T-cell (primary cell): ENCODE measurements at regions not wholly inside any gene's neighbourhood (a gene's known extent, or its start where the extent isn't known, plus 50 kb on each side); places are given as distances from the start of the nearest gene placed in this dataset.

ENCODE experiments used
- ATAC-seq, 4 experiments: fragments of 200-7000 bp in 3 of 4; fragments of 150-1000 bp in 1 of 4; cut with Tn5 transposase; replicated peaks in 1 of 4; 1 replicate in 3 of 4; 2 replicates in 1 of 4; pipeline ENCODE4 v1.10.0; 2021; ENCODE audit warnings: moderate library complexity in 3 of 4, mild to moderate bottlenecking in 2 of 4, moderate number of reproducible peaks in 1 of 4
- CTCF ChIA-PET, 2 donors: fragments of 300-600 bp; sonication (Branson Sonifier 250); formaldehyde crosslinking; loops; one replicate each; lab custom pipeline; 2022; ENCODE audit warnings: antibody characterized with exemption in 2 of 2; lab: Charles Lee
- POLR2A ChIA-PET, 2 donors: fragments of 300-600 bp; sonication (Branson Sonifier 250); formaldehyde crosslinking; loops; one replicate each; lab custom pipeline; 2022; ENCODE audit warnings: antibody characterized with exemption in 2 of 2; lab: Charles Lee
- DNase-seq, 35 experiments: peaks; one replicate each; pipeline versions ENCODE4 v3.0.0 to v3.0.0-alpha.2; 2013 to 2023
- H3K27ac ChIP-seq: one replicate; pipeline ENCODE4 v1.5.1; 2013; ENCODE audit warnings: low read length
- H3K27me3 ChIP-seq, 2 experiments: replicated peaks in 1 of 2; 1 replicate in 1 of 2; 2 replicates in 1 of 2; pipeline versions ENCODE4 v1.6.1 to v1.7.0; 2013; ENCODE audit warnings: low read length in 1 of 2, mixed read lengths in 1 of 2; ENCODE audit not compliant: control insufficient read depth in 2 of 2, insufficient read depth in 2 of 2; ENCODE audit errors: extremely low read depth in 1 of 2
- H3K36me3 ChIP-seq, 2 donors: 1 replicate in 1 of 2; 2 replicates in 1 of 2; pipeline versions ENCODE4 v1.6.1 to v1.7.0; 2013; ENCODE audit warnings: low read length in 1 of 2; ENCODE audit not compliant: control insufficient read depth in 2 of 2, insufficient read depth in 1 of 2; ENCODE audit errors: extremely low read depth in 1 of 2
- H3K4me1 ChIP-seq, 2 experiments: 1 replicate in 1 of 2; 2 replicates in 1 of 2; pipeline versions ENCODE4 v1.6.1 to v1.7.0; 2013; ENCODE audit warnings: low read length in 2 of 2, mixed read lengths in 1 of 2; ENCODE audit not compliant: insufficient read depth in 2 of 2, control insufficient read depth in 1 of 2; ENCODE audit errors: extremely low read depth in 1 of 2
- H3K4me3 ChIP-seq, 2 donors: 1 replicate in 1 of 2; 2 replicates in 1 of 2; pipeline versions ENCODE4 v1.5.1 to v1.7.0; 2013; ENCODE audit warnings: mild to moderate bottlenecking in 2 of 2, low read length in 1 of 2, moderate library complexity in 1 of 2; ENCODE audit not compliant: control insufficient read depth in 1 of 2; ENCODE audit errors: extremely low read depth in 1 of 2
- H3K9me3 ChIP-seq: 2 replicates; pipeline ENCODE4 v1.7.0; 2013
- H3K27ac Mint-ChIP-seq, 2 donors: one replicate each; pipeline ENCODE4 v1.8.0; 2020 to 2021; ENCODE audit warnings: mild to moderate bottlenecking in 2 of 2, mixed read lengths in 2 of 2
- H3K27me3 Mint-ChIP-seq, 2 donors: one replicate each; pipeline ENCODE4 v1.8.0; 2021 to 2022; ENCODE audit warnings: mixed read lengths in 2 of 2
- H3K36me3 Mint-ChIP-seq: one replicate; pipeline ENCODE4 v1.8.0; 2021; ENCODE audit warnings: mixed read lengths
- H3K4me1 Mint-ChIP-seq, 3 donors: one replicate each; pipeline ENCODE4 v1.8.0; 2020 to 2022; ENCODE audit warnings: mixed read lengths in 3 of 3, mild to moderate bottlenecking in 1 of 3
- H3K4me3 Mint-ChIP-seq, 3 donors: one replicate each; pipeline ENCODE4 v1.8.0; 2020 to 2022; ENCODE audit warnings: mild to moderate bottlenecking in 3 of 3, mixed read lengths in 3 of 3, moderate library complexity in 3 of 3
- H3K9me3 Mint-ChIP-seq, 3 donors: one replicate each; pipeline ENCODE4 v1.8.0; 2020 to 2022; ENCODE audit warnings: mixed read lengths in 3 of 3
- WGBS: methylation state at CpG from one replicate; pipeline ENCODE4 v1.1.5; 2013; ENCODE audit warnings: missing lambda C conversion rate; ENCODE audit not compliant: insufficient coverage; 5-methylcytosine and 5-hydroxymethylcytosine counted together

GRCh38 chr19:32138416-32138815, 207.0 kb upstream of the ZNF507 start:
- H3K4me1 ChIP-seq = no peaks in the 10 kb centered on the region
- Mint-ChIP-seq H3K36me3 (no peaks in the 10 kb centered on the region), H3K4me1 (no peaks in the 10 kb centered on the region), H3K27me3 (peaks cover 0 to 4% of the 10 kb centered on the region in 2 donors), H3K27ac (no peak overlapping the region), H3K4me3 (no peak overlapping the region), H3K9me3 (peaks cover 0 to 5% (median 0%) of the 10 kb centered on the region in 3 donors)
- WGBS = 85% methylated on average over 4 of the region's 5 CpGs
- no peak overlapping the region for H3K4me3 ChIP-seq
- H3K27me3 ChIP-seq = peaks cover 0 to 5% of the 10 kb centered on the region in 2 experiments
- H3K27ac ChIP-seq = no peak overlapping the region
- no peaks in the 10 kb centered on the region for H3K9me3 ChIP-seq
- ATAC-seq (no peak), DNase-seq (no peak)
- no peaks in the 10 kb centered on the region for H3K36me3 ChIP-seq
- CTCF ChIA-PET = no interaction called here
- POLR2A ChIA-PET = no interaction called here

- 64% methylated on average over 4 of the region's 7 CpGs for WGBS
- CTCF ChIA-PET = no interaction called here
- H3K4me3 ChIP-seq = no peak overlapping the region
These were observed 203.4 kb upstream of the ZNF507 start for GRCh38 chr19:32141840-32142511.

DNA sequence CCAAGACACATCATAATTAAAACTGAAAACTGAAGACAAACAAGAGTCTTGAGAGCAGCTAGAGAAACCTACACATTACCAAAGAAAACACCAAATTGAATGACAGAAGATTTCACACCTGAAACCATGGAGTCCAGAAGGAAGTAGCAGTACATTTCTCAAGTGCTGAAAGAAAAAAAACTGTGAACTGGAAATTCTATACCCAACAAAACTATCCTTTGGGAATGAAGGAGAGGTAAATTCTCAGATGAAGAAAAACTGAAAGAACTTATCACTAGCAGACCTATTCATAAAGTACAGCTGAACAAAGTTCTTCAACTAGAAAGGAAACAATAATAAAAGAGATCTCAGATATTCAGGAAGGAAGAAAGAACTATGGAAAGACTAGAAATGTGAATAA, 198.7 kb upstream of the ZNF507 start:
- Mint-ChIP-seq H3K36me3 (peaks cover 4% of the 10 kb centered on the region), H3K4me1 (no peaks in the 10 kb centered on the region), H3K9me3 (peaks cover 18 to 38% (median 21%) of the 10 kb centered on the region in 3 donors), H3K27me3 (no peaks in the 10 kb centered on the region), H3K27ac (no peak overlapping the region), H3K4me3 (no peak overlapping the region)
- DNase-seq (no peak), ATAC-seq (no peak)
- Histone ChIP-seq H3K27me3 (no peaks in the 10 kb centered on the region), H3K36me3 (no peaks in the 10 kb centered on the region), H3K4me3 (no peak overlapping the region), H3K4me1 (no peaks in the 10 kb centered on the region), H3K27ac (no peak overlapping the region), H3K9me3 (no peaks in the 10 kb centered on the region)
- CTCF ChIA-PET = no interaction called here
- POLR2A ChIA-PET = no interaction called here

More at GRCh38 chr19:32141840-32142511, 203.4 kb upstream of the ZNF507 start:
- POLR2A ChIA-PET = no interaction called here
- Mint-ChIP-seq H3K4me3 (no peak overlapping the region), H3K27ac (no peak overlapping the region), H3K36me3 (peaks cover 4% of the 10 kb centered on the region), H3K4me1 (no peaks in the 10 kb centered on the region), H3K9me3 (peaks cover 4 to 21% (median 10%) of the 10 kb centered on the region in 3 donors), H3K27me3 (peaks cover 0 to 2% of the 10 kb centered on the region in 2 donors)
- Histone ChIP-seq H3K4me1 (no peaks in the 10 kb centered on the region), H3K27ac (no peak overlapping the region), H3K9me3 (no peaks in the 10 kb centered on the region), H3K27me3 (peaks cover 0 to 5% of the 10 kb centered on the region in 2 experiments), H3K36me3 (no peaks in the 10 kb centered on the region)
- no peak for DNase-seq
- ATAC-seq = no peak

DNA sequence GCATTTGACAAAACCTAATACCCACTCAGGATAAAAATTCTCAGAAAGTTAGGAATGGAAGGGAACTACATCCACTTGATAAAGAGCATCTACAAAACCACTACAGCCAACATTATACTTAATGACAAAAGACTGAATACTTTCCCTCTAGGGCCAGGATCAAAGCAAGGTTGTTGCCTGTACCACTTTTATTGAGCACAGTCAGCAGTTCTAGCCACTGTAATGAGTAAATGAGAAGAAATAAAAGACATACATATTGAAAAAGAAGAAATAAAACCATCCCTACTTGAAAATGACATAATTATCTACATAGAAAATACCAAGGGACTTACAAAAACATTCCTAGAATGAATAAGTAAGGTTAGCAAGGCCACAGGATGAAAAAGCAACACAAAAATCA, 194.8 kb upstream of the ZNF507 start:
- Mint-ChIP-seq H3K4me1 (no peaks in the 10 kb centered on the region), H3K4me3 (no peak overlapping the region), H3K27me3 (peaks cover 0 to 3% of the 10 kb centered on the region in 2 donors), H3K36me3 (peaks cover 4% of the 10 kb centered on the region), H3K27ac (no peak overlapping the region), H3K9me3 (peaks cover 16 to 31% (median 22%) of the 10 kb centered on the region in 3 donors)
- Histone ChIP-seq H3K36me3 (no peaks in the 10 kb centered on the region), H3K4me3 (no peak overlapping the region), H3K9me3 (no peaks in the 10 kb centered on the region), H3K27me3 (no peaks in the 10 kb centered on the region), H3K4me1 (no peaks in the 10 kb centered on the region), H3K27ac (no peak overlapping the region)
- ATAC-seq = no peak
- POLR2A ChIA-PET = no interaction called here
- DNase-seq = no peak
- CTCF ChIA-PET = no interaction called here

DNA sequence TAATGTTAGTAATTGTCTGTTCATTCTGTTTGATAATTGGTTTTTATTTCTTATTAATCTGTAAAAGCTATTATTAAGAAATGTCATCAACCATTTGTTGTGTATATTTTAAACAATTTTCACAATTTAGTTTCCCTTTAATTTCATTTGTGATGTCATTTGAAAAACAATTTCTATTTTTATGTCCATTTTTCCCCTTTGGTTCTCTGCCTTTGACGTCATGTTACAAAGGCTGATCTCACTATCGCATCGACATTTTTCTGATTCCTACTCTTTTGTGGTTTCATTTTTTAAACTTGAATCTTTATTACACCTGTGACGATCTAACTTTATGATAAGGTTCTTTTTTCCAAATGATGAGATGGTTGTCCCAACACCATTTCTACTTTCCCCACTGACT, 191.0 kb upstream of the ZNF507 start:
- ATAC-seq = no peak
- no peaks in the 10 kb centered on the region for H3K9me3 ChIP-seq

DNA sequence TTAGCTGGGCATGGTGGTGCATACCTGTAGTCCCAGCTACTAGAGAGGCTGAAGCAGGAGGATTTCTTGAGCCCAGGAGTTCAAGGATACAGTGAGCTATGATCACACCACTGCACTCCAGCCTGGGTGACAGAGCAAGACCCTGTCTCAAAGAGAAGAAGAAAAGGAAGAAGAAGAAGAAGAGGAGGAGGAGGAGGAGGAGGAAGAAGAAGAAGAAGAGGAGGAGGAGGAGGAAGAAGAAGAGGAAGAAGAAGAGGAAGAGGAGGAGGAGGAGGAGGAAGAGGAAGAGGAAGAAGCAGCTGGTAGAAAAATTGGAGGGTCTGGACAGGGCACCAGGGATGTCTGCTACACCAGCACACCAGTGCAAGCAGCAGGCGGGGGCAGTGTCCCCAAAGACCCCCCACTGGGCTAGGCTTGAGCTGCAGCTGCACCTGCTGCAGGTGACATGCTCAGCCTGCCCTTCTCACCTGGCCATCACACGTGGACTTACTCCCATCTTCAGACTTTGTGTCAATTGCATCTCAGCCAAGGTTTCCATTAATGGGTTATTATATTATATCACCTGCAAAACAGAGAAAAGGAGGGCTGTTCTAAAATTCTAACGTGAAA, 180.9 kb upstream of the ZNF507 start:
- POLR2A ChIA-PET = no interaction called here
- Mint-ChIP-seq H3K9me3 (peaks cover 0 to 5% (median 4%) of the 10 kb centered on the region in 3 donors), H3K27ac (no peak overlapping the region), H3K36me3 (no peaks in the 10 kb centered on the region), H3K27me3 (peaks cover 16 to 17% of the 10 kb centered on the region in 2 donors), H3K4me1 (no peaks in the 10 kb centered on the region), H3K4me3 (no peak overlapping the region)
- H3K27me3 ChIP-seq = peaks cover 0 to 21% of the 10 kb centered on the region in 2 experiments
- ATAC-seq (no peak), DNase-seq (no peak)
- WGBS = 80% methylated on average over 2 of the region's 3 CpGs
- H3K9me3 ChIP-seq = no peaks in the 10 kb centered on the region
- CTCF ChIA-PET = interaction anchor here in 1 of 2 donors (0.6 kb wide), 1 partner anchor 103 kb away, joined by 7 read pairs; no protein-coding TSS in a partner anchor
- no peak overlapping the region for H3K27ac ChIP-seq
- no peak overlapping the region for H3K4me3 ChIP-seq
- no peaks in the 10 kb centered on the region for H3K36me3 ChIP-seq
- H3K4me1 ChIP-seq = no peaks in the 10 kb centered on the region

More for the DNA sequence above, 191.0 kb upstream of the ZNF507 start:
- Mint-ChIP-seq H3K36me3 (no peaks in the 10 kb centered on the region), H3K27ac (no peak overlapping the region), H3K4me1 (no peaks in the 10 kb centered on the region), H3K9me3 (peaks cover 10 to 16% (median 10%) of the 10 kb centered on the region in 3 donors), H3K4me3 (no peak overlapping the region), H3K27me3 (peaks cover 0 to 3% of the 10 kb centered on the region in 2 donors)
- H3K4me1 ChIP-seq = no peaks in the 10 kb centered on the region
- H3K36me3 ChIP-seq = no peaks in the 10 kb centered on the region
- no peaks in the 10 kb centered on the region for H3K27me3 ChIP-seq
- ChIA-PET POLR2A (no interaction called here), CTCF (no interaction called here)
- H3K4me3 ChIP-seq = no peak overlapping the region
- no peak for DNase-seq
- H3K27ac ChIP-seq = no peak overlapping the region
- no CpG with 5 or more reads among the region's 4 CpGs for WGBS
